ENCODE measurements at regions not wholly inside any gene's neighbourhood (a gene's known extent, or its start where the extent isn't known, plus 50 kb on each side); places are given as distances from the start of the nearest gene placed in this dataset.

DNA sequence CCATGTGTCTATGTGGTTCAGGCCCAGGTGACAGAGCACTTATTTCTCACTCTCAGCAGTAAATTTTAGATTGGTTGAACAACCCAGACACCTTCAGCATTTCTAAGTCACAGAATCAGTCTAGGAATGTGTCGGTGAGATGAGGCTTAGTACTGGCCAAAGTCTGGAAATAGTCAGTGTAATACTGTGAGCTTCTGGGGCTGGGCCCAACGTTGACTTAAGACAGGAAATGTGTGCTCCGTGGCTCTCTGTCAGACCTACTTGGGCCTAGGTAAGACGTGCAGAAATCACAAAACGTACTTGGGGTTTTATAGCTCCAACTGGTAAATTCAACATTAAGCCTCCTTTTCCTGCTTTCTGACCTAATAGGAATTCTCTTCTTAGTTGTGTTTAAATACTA, 160.3 kb upstream of the COL3A1 start:
- no peak overlapping the region for H3K9ac ChIP-seq (ENCODE audit: insufficient read depth, low read depth, low read length)
- WGBS (ENCODE audit: low lambda C conversion rate) = 25% methylated on average over 5 of the region's 5 CpGs
- H3K27me3 ChIP-seq (ENCODE audit: control insufficient read depth in 1 of 2, insufficient read depth in 2 of 2, low read length in 2 of 2) = no peaks in the 10 kb centered on the region
- no peak for DNase-seq (ENCODE audit: low spot score)
- H3K4me1 ChIP-seq (ENCODE audit: insufficient read depth, low read length) = no peaks in the 10 kb centered on the region
- H3K79me2 ChIP-seq (ENCODE audit: insufficient read depth, low read length) = no peaks in the 10 kb centered on the region
- BruUV-seq (replicated peaks) = no TSS peak
- ChIA-PET POLR2A (no interaction called here), CTCF (ENCODE audit: low intra/inter-chr PET ratio, low total read pairs) (no interaction called here)
- H4K20me1 ChIP-seq (ENCODE audit: insufficient read depth, low read length) = no peaks in the 10 kb centered on the region
- no peak overlapping the region for H2AFZ ChIP-seq (ENCODE audit: low read length)
- H3K36me3 ChIP-seq (replicated peaks in 1 of 2; ENCODE audit: control insufficient read depth in 1 of 2, insufficient read depth in 2 of 2, low read length in 2 of 2) = no peaks in the 10 kb centered on the region
- no peak for TF ChIP-seq ZMAT3 (CRISPR knock-in tag; conservative IDR thresholded peaks at IDR 0.05)
- no peak for TF ChIP-seq ZNF232 (CRISPR knock-in tag; IDR thresholded peaks at IDR 0.05; ENCODE audit: borderline replicate concordance)
- no peak for TF ChIP-seq TBL1XR1 (IDR thresholded peaks at IDR 0.05; ENCODE audit: borderline replicate concordance, low read length, partially characterized antibody)
- TF ChIP-seq ZNF780A (CRISPR knock-in tag; IDR thresholded peaks at IDR 0.05) = no peak
- no peak for TF ChIP-seq ZNF34 (CRISPR knock-in tag; IDR thresholded peaks at IDR 0.05; ENCODE audit: borderline replicate concordance)
- TF ChIP-seq, protein P1, sequence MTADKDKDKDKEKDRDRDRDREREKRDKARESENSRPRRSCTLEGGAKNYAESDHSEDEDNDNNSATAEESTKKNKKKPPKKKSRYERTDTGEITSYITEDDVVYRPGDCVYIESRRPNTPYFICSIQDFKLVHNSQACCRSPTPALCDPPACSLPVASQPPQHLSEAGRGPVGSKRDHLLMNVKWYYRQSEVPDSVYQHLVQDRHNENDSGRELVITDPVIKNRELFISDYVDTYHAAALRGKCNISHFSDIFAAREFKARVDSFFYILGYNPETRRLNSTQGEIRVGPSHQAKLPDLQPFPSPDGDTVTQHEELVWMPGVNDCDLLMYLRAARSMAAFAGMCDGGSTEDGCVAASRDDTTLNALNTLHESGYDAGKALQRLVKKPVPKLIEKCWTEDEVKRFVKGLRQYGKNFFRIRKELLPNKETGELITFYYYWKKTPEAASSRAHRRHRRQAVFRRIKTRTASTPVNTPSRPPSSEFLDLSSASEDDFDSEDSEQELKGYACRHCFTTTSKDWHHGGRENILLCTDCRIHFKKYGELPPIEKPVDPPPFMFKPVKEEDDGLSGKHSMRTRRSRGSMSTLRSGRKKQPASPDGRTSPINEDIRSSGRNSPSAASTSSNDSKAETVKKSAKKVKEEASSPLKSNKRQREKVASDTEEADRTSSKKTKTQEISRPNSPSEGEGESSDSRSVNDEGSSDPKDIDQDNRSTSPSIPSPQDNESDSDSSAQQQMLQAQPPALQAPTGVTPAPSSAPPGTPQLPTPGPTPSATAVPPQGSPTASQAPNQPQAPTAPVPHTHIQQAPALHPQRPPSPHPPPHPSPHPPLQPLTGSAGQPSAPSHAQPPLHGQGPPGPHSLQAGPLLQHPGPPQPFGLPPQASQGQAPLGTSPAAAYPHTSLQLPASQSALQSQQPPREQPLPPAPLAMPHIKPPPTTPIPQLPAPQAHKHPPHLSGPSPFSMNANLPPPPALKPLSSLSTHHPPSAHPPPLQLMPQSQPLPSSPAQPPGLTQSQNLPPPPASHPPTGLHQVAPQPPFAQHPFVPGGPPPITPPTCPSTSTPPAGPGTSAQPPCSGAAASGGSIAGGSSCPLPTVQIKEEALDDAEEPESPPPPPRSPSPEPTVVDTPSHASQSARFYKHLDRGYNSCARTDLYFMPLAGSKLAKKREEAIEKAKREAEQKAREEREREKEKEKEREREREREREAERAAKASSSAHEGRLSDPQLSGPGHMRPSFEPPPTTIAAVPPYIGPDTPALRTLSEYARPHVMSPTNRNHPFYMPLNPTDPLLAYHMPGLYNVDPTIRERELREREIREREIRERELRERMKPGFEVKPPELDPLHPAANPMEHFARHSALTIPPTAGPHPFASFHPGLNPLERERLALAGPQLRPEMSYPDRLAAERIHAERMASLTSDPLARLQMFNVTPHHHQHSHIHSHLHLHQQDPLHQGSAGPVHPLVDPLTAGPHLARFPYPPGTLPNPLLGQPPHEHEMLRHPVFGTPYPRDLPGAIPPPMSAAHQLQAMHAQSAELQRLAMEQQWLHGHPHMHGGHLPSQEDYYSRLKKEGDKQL (CRISPR knock-in tag; IDR thresholded peaks at IDR 0.05; ENCODE audit: low read depth) = no peak
- TF ChIP-seq KLF11 (CRISPR knock-in tag; IDR thresholded peaks at IDR 0.05) = no peak
- no peak for TF ChIP-seq POLR2G (IDR thresholded peaks at IDR 0.05; ENCODE audit: low read depth, low read length)
- TF ChIP-seq NFE2 (CRISPR knock-in tag; IDR thresholded peaks at IDR 0.05) = no peak
- no peak for TF ChIP-seq GTF2F1 (IDR thresholded peaks at IDR 0.05; ENCODE audit: low read length)
- TF ChIP-seq ZNF670 (CRISPR knock-in tag; IDR thresholded peaks at IDR 0.05; ENCODE audit: borderline replicate concordance) = no peak
- no peak for ATAC-seq
- no peaks in the 10 kb centered on the region for H3K9me3 ChIP-seq (ENCODE audit: low read length)
- no peak for FAIRE-seq
- intact Hi-C loops (cut with micrococcal nuclease; ENCODE audit: unreplicated experiment) (no loop called here), in situ Hi-C loops (cut with HindIII; ENCODE audit: extremely low pct_ligation_motif_present, low pct_unique_long_range_greater_than_20kb) (no loop called here)
- no peak overlapping the region for H3K27ac ChIP-seq (ENCODE audit: extremely low read length, insufficient read depth, low read length)
- no peak overlapping the region for H3K4me3 ChIP-seq (replicated peaks in 1 of 3; ENCODE audit: insufficient read depth in 1 of 3, low read depth in 2 of 3, low read length in 3 of 3)
- no peak overlapping the region for H3K4me2 ChIP-seq (ENCODE audit: low read depth, low read length)
